KBM-7 (cell line): ENCODE measurements at regions not wholly inside any gene's neighbourhood (a gene's known extent, or its start where the extent isn't known, plus 50 kb on each side); places are given as distances from the start of the nearest gene placed in this dataset.
A peak's percentile ranks its signal among the peaks of the same experiment; 100 is the strongest.

Experiments used
- DNase-seq: peaks from one replicate; pipeline ENCODE4 v3.0.0-alpha.2; 2015
- in situ Hi-C: fragments of 300-500 bp; cut with MboI; formaldehyde crosslinking; loops from 2 replicates; pipeline ENCODE4 v1.14.3; 2020; ENCODE audit warnings: low sequenced_read_pairs, low pct_unique_long_range_greater_than_20kb, mixed read lengths

DNA sequence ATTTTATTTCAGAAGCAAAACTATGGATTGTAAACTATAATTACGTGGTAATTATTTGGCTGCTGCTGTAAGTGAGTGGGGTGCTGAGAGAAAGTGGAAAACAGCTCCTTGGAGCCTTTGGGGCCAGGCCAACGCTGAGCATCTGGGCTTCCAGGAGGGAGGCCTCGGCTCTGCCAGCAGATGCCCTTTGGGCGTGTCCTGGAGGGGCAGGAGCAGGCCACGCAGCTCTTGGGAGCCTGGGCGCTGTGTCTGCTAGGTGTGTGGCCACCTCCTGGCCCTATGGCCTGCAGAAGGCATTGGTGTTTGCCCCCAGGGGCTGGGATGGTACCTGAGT is 423.3 kb downstream of the GLRX3 start:
- DNase-seq: no peak
- in situ Hi-C loops: no loop called here

GRCh38 chr10:130560116-130560515 is 423.9 kb downstream of the GLRX3 start:
- DNase-seq: no peak
- in situ Hi-C loops: no loop called here

DNA sequence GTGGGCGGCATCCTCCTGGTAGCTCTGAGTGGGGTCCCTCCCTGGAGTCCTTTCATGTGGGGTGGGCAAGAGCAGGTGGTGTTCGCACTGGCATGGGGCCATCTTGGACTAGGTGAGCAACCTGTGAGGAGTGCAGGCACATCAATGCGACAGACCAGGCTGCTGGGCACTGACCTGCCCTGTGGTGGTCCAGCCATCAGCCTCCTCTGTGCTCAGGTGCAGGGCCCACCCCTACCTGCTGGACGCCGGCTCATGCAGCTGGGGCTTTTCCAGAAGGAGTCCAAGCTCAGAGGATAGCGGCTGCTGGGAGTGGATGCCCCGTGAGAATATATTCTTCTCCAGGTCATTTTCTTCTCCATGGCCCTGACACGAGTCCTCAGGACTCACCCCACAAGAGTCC is 424.4 kb downstream of the GLRX3 start:
- in situ Hi-C loops: no loop called here

DNA sequence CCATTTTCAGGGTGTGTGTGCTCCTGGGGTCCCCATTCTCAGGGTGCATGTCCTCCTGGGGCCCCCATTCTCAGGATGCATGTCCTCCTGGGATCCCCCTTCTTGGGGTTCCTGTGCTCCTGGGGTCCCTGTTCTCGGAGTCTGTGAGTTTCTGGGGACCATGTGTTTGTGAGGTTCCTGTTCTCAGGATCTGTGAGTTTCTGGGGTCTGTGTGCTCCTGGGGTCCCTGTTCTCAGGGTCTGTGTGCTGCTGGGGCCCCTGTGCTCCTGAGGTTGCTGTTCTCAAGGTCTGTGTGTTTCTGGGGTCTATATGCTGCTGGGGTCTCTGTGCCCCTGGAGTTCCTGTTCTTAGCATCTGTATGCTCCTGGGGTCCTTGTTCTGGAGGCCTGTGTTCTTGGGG is 425.5 kb downstream of the GLRX3 start:
- in situ Hi-C loops: no loop called here
- no peak for DNase-seq

More for the DNA sequence above, 424.4 kb downstream of the GLRX3 start:
- no peak for DNase-seq

DNA sequence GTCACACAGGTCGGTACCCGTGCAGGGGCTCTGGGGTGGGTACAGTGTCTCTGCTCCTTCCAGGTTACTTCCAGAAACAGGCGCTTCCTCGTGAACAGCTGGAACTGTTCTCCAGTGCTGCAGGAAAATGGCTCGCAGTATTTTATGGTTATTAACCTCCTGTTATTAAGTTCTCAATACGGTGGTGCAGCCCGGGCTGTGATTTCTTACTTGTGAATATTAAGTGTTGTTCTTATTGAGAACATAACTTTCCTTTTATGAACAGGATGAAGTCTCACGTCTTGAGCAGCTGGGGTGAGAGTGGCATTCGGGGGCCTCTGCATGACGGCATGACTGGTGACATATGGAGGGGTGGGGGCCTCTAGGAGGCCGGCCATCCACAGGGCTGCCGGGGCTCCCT is 430.8 kb downstream of the GLRX3 start:
- in situ Hi-C loops: no loop called here
- no peak for DNase-seq

GRCh38 chr10:130567436-130567835 is 431.2 kb downstream of the GLRX3 start:
- no peak for DNase-seq
- in situ Hi-C loops: no loop called here

DNA sequence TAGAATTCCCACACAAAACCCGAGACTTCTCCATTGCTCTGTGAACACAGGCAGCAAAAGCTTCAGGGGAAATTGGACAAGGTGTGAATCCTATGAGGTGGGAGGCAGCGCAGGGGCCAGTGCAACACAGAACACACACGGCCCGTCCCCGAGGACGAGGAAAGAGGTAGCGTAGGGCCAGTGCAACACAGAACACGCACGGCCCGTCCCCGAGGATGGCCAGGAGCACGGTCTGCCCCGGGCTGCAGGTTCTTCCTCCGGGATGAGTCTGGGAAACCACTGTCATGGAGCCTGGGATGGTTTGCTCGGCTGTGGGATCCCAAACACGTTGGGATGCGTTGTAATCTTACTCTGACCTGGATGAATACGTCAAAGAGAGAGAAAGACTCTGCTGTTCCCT is 432.1 kb downstream of the GLRX3 start:
- DNase-seq: no peak
- in situ Hi-C loops: no loop called here

GRCh38 chr10:130570074-130570473 is 433.9 kb downstream of the GLRX3 start:
- no peak for DNase-seq
- in situ Hi-C loops: no loop called here

GRCh38 chr10:130571674-130572073 is 435.5 kb downstream of the GLRX3 start:
- no peak for DNase-seq
- in situ Hi-C loops: no loop called here

GRCh38 chr10:130573446-130573845 is 437.3 kb downstream of the GLRX3 start:
- in situ Hi-C loops: no loop called here
- DNase-seq: no peak

- in situ Hi-C loops: no loop called here
- no peak for DNase-seq
Observed at GRCh38 chr10:130575756-130576285, 439.6 kb downstream of the GLRX3 start.

- DNase-seq: no peak
- in situ Hi-C loops: no loop called here
Observed at GRCh38 chr10:130576427-130576826, 440.2 kb downstream of the GLRX3 start.

DNA sequence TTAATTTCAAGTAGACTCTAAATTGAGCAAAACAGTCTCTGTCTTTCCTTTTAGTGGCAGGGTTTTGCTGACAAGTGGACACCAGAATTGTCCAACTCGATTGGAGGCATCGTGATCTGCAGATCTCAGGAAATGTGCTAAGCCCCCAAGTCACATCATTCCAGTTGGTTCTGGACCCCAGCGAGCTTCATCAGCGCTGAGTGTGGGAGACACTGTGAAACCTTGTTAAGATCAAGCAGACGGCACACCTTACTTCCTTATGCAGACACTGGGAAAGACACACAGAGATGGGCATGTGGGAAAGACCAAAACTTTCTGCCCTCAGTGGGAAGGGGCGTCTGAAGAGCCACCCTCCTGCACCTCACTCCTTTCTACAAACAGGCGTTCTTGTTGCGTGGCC is 440.8 kb downstream of the GLRX3 start:
- in situ Hi-C loops: no loop called here

DNA sequence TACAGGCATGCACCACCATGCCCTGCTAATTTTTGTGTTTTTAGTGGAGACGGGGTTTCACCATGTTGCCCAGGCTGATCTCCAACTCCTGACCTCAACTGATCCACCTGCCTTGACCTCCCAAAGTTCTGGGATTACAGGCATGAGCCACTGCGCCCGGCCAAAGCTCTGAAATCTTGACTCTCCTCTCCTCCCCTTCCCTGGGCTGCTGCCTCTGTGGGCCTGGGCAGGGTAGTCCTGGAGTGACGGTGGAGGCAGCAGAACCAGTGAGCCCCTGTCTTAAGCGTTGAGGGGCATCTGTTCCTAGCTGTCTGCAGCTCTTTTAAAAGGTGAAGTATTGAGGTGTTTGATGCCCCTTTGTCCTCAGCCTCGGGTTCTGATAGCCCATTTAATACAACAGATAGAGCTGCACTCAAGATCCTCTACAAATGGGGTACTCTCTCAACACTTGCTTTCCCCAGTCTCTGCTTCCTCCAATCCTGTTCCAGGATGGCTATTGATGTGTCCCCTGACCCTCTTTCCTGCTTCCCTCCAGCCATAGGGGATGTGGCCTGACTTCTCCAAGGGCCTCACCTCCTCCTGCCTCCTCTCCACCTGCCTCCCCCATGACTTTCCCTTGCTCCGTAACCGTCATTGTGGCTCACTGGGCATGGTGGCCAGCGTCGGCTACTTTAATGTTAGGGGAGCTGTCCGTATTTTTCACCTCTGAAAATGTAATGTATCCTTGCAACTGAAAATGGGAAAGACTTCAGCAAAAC is 442.5 kb downstream of the GLRX3 start:
- in situ Hi-C loops: no loop called here
- DNase-seq: no peak

More for the DNA sequence above, 440.8 kb downstream of the GLRX3 start:
- DNase-seq: no peak

GRCh38 chr10:130579913-130580312 is 443.7 kb downstream of the GLRX3 start:
- in situ Hi-C loops: no loop called here
- DNase-seq: no peak

GRCh38 chr10:130580975-130581374 is 444.8 kb downstream of the GLRX3 start:
- DNase-seq: no peak
- in situ Hi-C loops: no loop called here

GRCh38 chr10:130587718-130588117 is 451.5 kb downstream of the GLRX3 start:
- in situ Hi-C loops: no loop called here
- DNase-seq: no peak

GRCh38 chr10:130606001-130606405 is 469.8 kb downstream of the GLRX3 start:
- in situ Hi-C loops: no loop called here
- no peak for DNase-seq

GRCh38 chr10:130607366-130607765 is 471.2 kb downstream of the GLRX3 start:
- DNase-seq: no peak
- in situ Hi-C loops: no loop called here

DNA sequence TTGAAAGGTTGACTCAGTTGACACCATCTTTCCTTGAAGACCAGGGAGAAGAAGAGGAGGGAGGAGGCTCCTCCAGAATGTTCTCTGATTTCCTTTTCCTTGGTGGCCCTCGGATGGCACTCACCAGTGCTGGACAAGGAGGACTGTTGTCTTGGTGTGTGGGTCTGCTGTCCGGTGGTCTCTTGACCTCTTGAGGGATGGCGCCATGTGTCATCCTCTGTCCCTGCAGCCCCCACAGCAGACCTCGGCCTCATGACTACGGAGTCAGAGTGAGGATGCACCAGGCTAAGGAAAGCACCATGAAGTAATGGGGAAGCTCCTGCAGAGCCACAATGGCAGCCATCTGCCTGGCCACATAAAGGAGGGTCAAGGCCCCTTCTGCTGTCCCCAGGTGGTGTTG is 475.0 kb downstream of the GLRX3 start:
- DNase-seq: no peak
- in situ Hi-C loops: no loop called here

DNA sequence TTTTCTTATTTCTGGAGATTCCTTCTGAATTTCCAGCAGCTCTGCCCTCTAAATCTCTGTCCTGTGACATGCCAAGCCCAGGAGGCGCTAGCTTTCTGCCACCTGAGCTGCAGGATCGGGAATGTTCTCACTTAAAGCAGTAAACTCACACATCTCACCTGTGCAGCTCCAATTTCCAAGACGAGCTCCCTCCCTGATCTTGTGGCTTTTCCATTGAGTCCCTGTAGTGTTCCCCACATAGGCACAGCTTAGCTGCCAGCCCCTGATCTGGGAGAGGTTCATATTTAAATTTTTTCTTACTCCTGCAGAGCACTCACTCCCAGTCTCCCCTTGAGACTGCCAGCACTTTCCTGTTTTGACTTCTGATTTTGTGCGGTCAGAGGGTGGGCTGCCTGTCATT is 479.3 kb downstream of the GLRX3 start:
- in situ Hi-C loops: no loop called here
- DNase-seq: peak; percentile 16
